ENCODE measurements at regions not wholly inside any gene's neighbourhood (a gene's known extent, or its start where the extent isn't known, plus 50 kb on each side); places are given as distances from the start of the nearest gene placed in this dataset.

GRCh38 chr20:47872341-47872740 lies 87.1 kb upstream of the SULF2 start:
- TF ChIP-seq CTCF (IDR thresholded peaks at IDR 0.05; ENCODE audit: low read depth, low read length) = no peak
- no peak for TF ChIP-seq POLR2A (IDR thresholded peaks at IDR 0.05; ENCODE audit: extremely low read depth, insufficient read length)
